GM12878 (cell line): ENCODE measurements at regions not wholly inside any gene's neighbourhood (a gene's known extent, or its start where the extent isn't known, plus 50 kb on each side); places are given as distances from the start of the nearest gene placed in this dataset.

ENCODE experiments used
- ATAC-seq: fragments of 200-7000 bp; cut with Tn5 transposase; 3 replicates; pipeline ENCODE4 v1.9.1; 2020; ENCODE audit warnings: mild to moderate bottlenecking, moderate library complexity
- BruUV-seq: library from RNA; stranded (reverse); fragments of 400-500 nt; replicated peaks from 2 replicates; lab custom pipeline; 2021; lab: Mats Ljungman, UMichigan
- CTCF ChIA-PET: fragments of 300-600 bp; sonication (Branson Sonifier 250); formaldehyde crosslinking; extraction: SDS; loops from one replicate; lab custom pipeline; 2021; ENCODE audit warnings: inconsistent platforms; lab: Yijun Ruan, JAX
- POLR2A ChIA-PET: fragments of 350-600 bp; formaldehyde crosslinking; extraction: SDS; loops from one replicate; lab custom pipeline; 2021; ENCODE audit warnings: inconsistent platforms; lab: Charles Lee
- RAD21 ChIA-PET: fragments of 300-600 bp; sonication (Branson Sonifier 250); formaldehyde crosslinking; loops from one replicate; lab custom pipeline; 2023; ENCODE audit warnings: antibody characterized with exemption; ENCODE audit not compliant: unreplicated experiment; lab: Charles Lee
- SMC1A ChIA-PET: fragments of 300-600 bp; sonication (Branson Sonifier 250); formaldehyde crosslinking; loops from one replicate; lab custom pipeline; 2023; ENCODE audit not compliant: unreplicated experiment, uncharacterized antibody; lab: Charles Lee
- DNase-seq: peaks from one replicate; pipeline ENCODE4 v3.0.0-alpha.2; 2011; ENCODE audit warnings: low read depth, low spot score
- FAIRE-seq: peaks from 3 replicates; lab custom pipeline; 2011; peaks lifted over from hg19 to GRCh38; lab: Jason Lieb, UNC
- H2AFZ ChIP-seq: 2 replicates; pipeline ENCODE4 v1.6.0; 2011; ENCODE audit warnings: low read depth, low read length, control low read depth; ENCODE audit not compliant: control insufficient read depth
- H3K27ac ChIP-seq: 2 replicates; pipeline ENCODE4 v1.5.1; 2011; ENCODE audit warnings: control low read depth; ENCODE audit not compliant: control insufficient read depth, insufficient read depth
- H3K27me3 ChIP-seq, 2 experiments: replicated peaks in 1 of 2; 2 replicates each; pipeline versions ENCODE4 v1.6.0 to v1.6.1; 2011; ENCODE audit warnings: low read length in 1 of 2; ENCODE audit not compliant: control insufficient read depth in 2 of 2, insufficient read depth in 2 of 2
- H3K36me3 ChIP-seq, 2 experiments: 2 replicates each; pipeline ENCODE4 v1.5.1; 2011; ENCODE audit warnings: low read length in 1 of 2; ENCODE audit not compliant: control insufficient read depth in 2 of 2, insufficient read depth in 2 of 2
- H3K4me1 ChIP-seq: 2 replicates; pipeline ENCODE4 v1.6.1; 2011; ENCODE audit warnings: mild to moderate bottlenecking, low read length, moderate library complexity, mixed read lengths; ENCODE audit not compliant: control insufficient read depth, insufficient read depth
- H3K4me2 ChIP-seq: 2 replicates; pipeline ENCODE4 v1.6.0; 2011; ENCODE audit warnings: control low read depth; ENCODE audit not compliant: control insufficient read depth, insufficient read depth
- H3K4me3 ChIP-seq: fragments of 200-600 bp; sonication (generic); 2 replicates; pipeline ENCODE4 v1.5.1; 2016
- H3K79me2 ChIP-seq: 2 replicates; pipeline ENCODE4 v1.6.0; 2011; ENCODE audit warnings: low read length; ENCODE audit not compliant: control insufficient read depth, insufficient read depth
- H3K9ac ChIP-seq: 2 replicates; pipeline ENCODE4 v1.8.0; 2011; ENCODE audit warnings: low read length, control low read depth, mixed read lengths; ENCODE audit not compliant: control insufficient read depth, insufficient read depth
- H3K9me3 ChIP-seq: replicated peaks from 3 replicates; pipeline ENCODE4 v1.5.1; 2011; ENCODE audit warnings: mild to moderate bottlenecking, low read length; ENCODE audit not compliant: control insufficient read depth, insufficient read depth
- H4K20me1 ChIP-seq: 2 replicates; pipeline ENCODE4 v1.6.0; 2011; ENCODE audit not compliant: control insufficient read depth, insufficient read depth
- BHLHE40 ChIP-seq, 2 experiments: fragments of 450-650 bp in 1 of 2; IDR thresholded peaks; 2 replicates each; pipeline ENCODE4 v1.6.1; 2011 to 2017; ENCODE audit warnings: low read depth in 2 of 2, borderline replicate concordance in 1 of 2, improper control_type of control experiment in 1 of 2, low read length in 1 of 2, mild to moderate bottlenecking in 1 of 2
- BMI1 ChIP-seq: fragments of 450-650 bp; IDR thresholded peaks from 2 replicates; pipeline ENCODE4 v1.6.1; 2016; ENCODE audit warnings: mild to moderate bottlenecking, moderate library complexity, borderline replicate concordance
- CBFB ChIP-seq: IDR thresholded peaks from 2 replicates; pipeline ENCODE4 v1.6.1; 2016; ENCODE audit warnings: antibody characterized with exemption, low read depth
- EP300 ChIP-seq, 2 experiments: fragments of 150-350 bp in 1 of 2; IDR thresholded peaks; 2 replicates each; pipeline ENCODE4 v1.6.1; 2011 to 2012; ENCODE audit warnings: low read depth in 2 of 2, low read length in 2 of 2, borderline replicate concordance in 1 of 2, improper control_type of control experiment in 1 of 2, inconsistent platforms in 1 of 2; ENCODE audit not compliant: control insufficient read depth in 1 of 2
- HDAC6 ChIP-seq: fragments of 200-600 bp; sonication (generic); IDR thresholded peaks from one replicate; pipeline ENCODE4 v1.8.0; 2017; ENCODE audit warnings: antibody characterized with exemption; ENCODE audit not compliant: unreplicated experiment
- JUND ChIP-seq: IDR thresholded peaks from 2 replicates; pipeline ENCODE4 v1.6.1; 2012; ENCODE audit warnings: low read depth, mild to moderate bottlenecking, low read length, improper control_type of control experiment, moderate library complexity
- LARP7 ChIP-seq: fragments of 450-650 bp; IDR thresholded peaks from 2 replicates; pipeline ENCODE4 v1.6.1; 2017; ENCODE audit warnings: mild to moderate bottlenecking
- NBN ChIP-seq: fragments of 450-650 bp; IDR thresholded peaks from 2 replicates; pipeline ENCODE4 v1.6.1; 2016
- NFYA ChIP-seq: IDR thresholded peaks from 2 replicates; pipeline ENCODE4 v1.6.1; 2011; ENCODE audit warnings: low read depth, mild to moderate bottlenecking, low read length, improper control_type of control experiment, borderline replicate concordance
- NKRF ChIP-seq: fragments of 450-650 bp; conservative IDR thresholded peaks from 2 replicates; pipeline ENCODE4 v1.6.1; 2017; ENCODE audit warnings: mild to moderate bottlenecking, moderate library complexity
- PAX5 ChIP-seq: IDR thresholded peaks from 2 replicates; pipeline ENCODE4 v1.6.1; 2011; ENCODE audit warnings: low read depth, low read length, borderline replicate concordance
- RAD51 ChIP-seq: fragments of 450-650 bp; IDR thresholded peaks from 2 replicates; pipeline ENCODE4 v1.6.1; 2016; ENCODE audit warnings: moderate library complexity, mild to moderate bottlenecking, inconsistent platforms
- SMARCA5 ChIP-seq: fragments of 450-650 bp; IDR thresholded peaks from 2 replicates; pipeline ENCODE4 v1.6.1; 2017; ENCODE audit warnings: mild to moderate bottlenecking
- TAF1 ChIP-seq: IDR thresholded peaks from 2 replicates; pipeline ENCODE4 v1.6.1; 2011; ENCODE audit warnings: mild to moderate bottlenecking, low read depth, low read length, borderline replicate concordance
- USF2 ChIP-seq: IDR thresholded peaks from 2 replicates; pipeline ENCODE4 v1.6.1; 2011; ENCODE audit warnings: low read depth, low read length, improper control_type of control experiment, borderline replicate concordance
- YBX1 ChIP-seq: fragments of 450-650 bp; IDR thresholded peaks from 2 replicates; pipeline ENCODE4 v1.6.1; 2016; ENCODE audit warnings: antibody characterized with exemption
- ZNF384 ChIP-seq: IDR thresholded peaks from 2 replicates; pipeline ENCODE4 v1.6.1; 2012; ENCODE audit warnings: low read depth, mild to moderate bottlenecking, low read length, improper control_type of control experiment, borderline replicate concordance
- WGBS: methylation state at CpG from one replicate; pipeline ENCODE4 v1.1.6; 2016; ENCODE audit warnings: low lambda C conversion rate; ENCODE audit not compliant: insufficient replicate concordance, insufficient coverage; ENCODE audit errors: missing lambda C conversion rate; 5-methylcytosine and 5-hydroxymethylcytosine counted together
- in situ Hi-C: fragments of 300-500 bp; cut with MboI; formaldehyde crosslinking; loops from 9 replicates; pipeline ENCODE4 v1.14.3; 2018; ENCODE audit warnings: mixed read lengths
- intact Hi-C: fragments of 100-400 bp; cut with micrococcal nuclease; formaldehyde crosslinking; loops from one replicate; pipeline ENCODE4 v1.14.2; 2022; ENCODE audit not compliant: unreplicated experiment
- TF ChIP-seq, protein P1 (sequence below): IDR thresholded peaks from 2 replicates; pipeline ENCODE4 v1.6.1; 2012; ENCODE audit warnings: low read depth, low read length, improper control_type of control experiment
- TF ChIP-seq, protein P2 (sequence below): fragments of 150-350 bp; IDR thresholded peaks from 2 replicates; pipeline ENCODE4 v1.6.1; 2016; ENCODE audit warnings: low read depth, low read length

- H3K27me3 ChIP-seq: no peaks in the 10 kb centered on the region
- no peaks in the 10 kb centered on the region for H3K4me1 ChIP-seq
- ATAC-seq (no peak), FAIRE-seq (no peak), DNase-seq (no peak)
- no peak overlapping the region for H2AFZ ChIP-seq
- H3K9ac ChIP-seq: no peak overlapping the region
- H3K36me3 ChIP-seq: no peaks in the 10 kb centered on the region
- no peaks in the 10 kb centered on the region for H4K20me1 ChIP-seq
- TF ChIP-seq YBX1: no peak
- no peak for TF ChIP-seq CBFB
- no peak for TF ChIP-seq TAF1
- no peak for TF ChIP-seq USF2
- no peak for TF ChIP-seq NFYA
- TF ChIP-seq NBN: no peak
- TF ChIP-seq BHLHE40 (IDR thresholded peaks at IDR 0.05; ENCODE audit: borderline replicate concordance in 1 of 2, low read depth in 2 of 2, low read length in 1 of 2): no peak
- no peak for TF ChIP-seq RAD51
- TF ChIP-seq SMARCA5: no peak
- no peak for TF ChIP-seq ZNF384
- TF ChIP-seq LARP7: no peak
- TF ChIP-seq BMI1: no peak
- TF ChIP-seq PAX5: no peak
- TF ChIP-seq HDAC6: no peak
- TF ChIP-seq JUND: no peak
- TF ChIP-seq EP300 (IDR thresholded peaks at IDR 0.05; ENCODE audit: borderline replicate concordance in 1 of 2, control insufficient read depth in 1 of 2, low read depth in 2 of 2, low read length in 2 of 2): no peak
- TF ChIP-seq, protein P1, sequence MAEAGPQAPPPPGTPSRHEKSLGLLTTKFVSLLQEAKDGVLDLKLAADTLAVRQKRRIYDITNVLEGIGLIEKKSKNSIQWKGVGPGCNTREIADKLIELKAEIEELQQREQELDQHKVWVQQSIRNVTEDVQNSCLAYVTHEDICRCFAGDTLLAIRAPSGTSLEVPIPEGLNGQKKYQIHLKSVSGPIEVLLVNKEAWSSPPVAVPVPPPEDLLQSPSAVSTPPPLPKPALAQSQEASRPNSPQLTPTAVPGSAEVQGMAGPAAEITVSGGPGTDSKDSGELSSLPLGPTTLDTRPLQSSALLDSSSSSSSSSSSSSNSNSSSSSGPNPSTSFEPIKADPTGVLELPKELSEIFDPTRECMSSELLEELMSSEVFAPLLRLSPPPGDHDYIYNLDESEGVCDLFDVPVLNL: no peak
- TF ChIP-seq, protein P2, sequence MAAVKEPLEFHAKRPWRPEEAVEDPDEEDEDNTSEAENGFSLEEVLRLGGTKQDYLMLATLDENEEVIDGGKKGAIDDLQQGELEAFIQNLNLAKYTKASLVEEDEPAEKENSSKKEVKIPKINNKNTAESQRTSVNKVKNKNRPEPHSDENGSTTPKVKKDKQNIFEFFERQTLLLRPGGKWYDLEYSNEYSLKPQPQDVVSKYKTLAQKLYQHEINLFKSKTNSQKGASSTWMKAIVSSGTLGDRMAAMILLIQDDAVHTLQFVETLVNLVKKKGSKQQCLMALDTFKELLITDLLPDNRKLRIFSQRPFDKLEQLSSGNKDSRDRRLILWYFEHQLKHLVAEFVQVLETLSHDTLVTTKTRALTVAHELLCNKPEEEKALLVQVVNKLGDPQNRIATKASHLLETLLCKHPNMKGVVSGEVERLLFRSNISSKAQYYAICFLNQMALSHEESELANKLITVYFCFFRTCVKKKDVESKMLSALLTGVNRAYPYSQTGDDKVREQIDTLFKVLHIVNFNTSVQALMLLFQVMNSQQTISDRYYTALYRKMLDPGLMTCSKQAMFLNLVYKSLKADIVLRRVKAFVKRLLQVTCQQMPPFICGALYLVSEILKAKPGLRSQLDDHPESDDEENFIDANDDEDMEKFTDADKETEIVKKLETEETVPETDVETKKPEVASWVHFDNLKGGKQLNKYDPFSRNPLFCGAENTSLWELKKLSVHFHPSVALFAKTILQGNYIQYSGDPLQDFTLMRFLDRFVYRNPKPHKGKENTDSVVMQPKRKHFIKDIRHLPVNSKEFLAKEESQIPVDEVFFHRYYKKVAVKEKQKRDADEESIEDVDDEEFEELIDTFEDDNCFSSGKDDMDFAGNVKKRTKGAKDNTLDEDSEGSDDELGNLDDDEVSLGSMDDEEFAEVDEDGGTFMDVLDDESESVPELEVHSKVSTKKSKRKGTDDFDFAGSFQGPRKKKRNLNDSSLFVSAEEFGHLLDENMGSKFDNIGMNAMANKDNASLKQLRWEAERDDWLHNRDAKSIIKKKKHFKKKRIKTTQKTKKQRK: no peak
- no peak for TF ChIP-seq NKRF
- no peak overlapping the region for H3K27ac ChIP-seq
- H3K4me3 ChIP-seq: no peak overlapping the region
- intact Hi-C loops: no loop called here
- WGBS: 37% methylated on average over 3 of the region's 3 CpGs
- in situ Hi-C loops: no loop called here
- H3K79me2 ChIP-seq: no peaks in the 10 kb centered on the region
- BruUV-seq: no TSS peak
- H3K4me2 ChIP-seq: no peak overlapping the region
- ChIA-PET RAD21 (no interaction called here), SMC1A (interaction anchor here (0.7 kb wide), 1 partner anchor 198 kb away, joined by 3 read pairs; no protein-coding TSS in a partner anchor), CTCF (interaction anchor here (0.7 to 1.4 kb wide), 2 partner anchors 14 to 338 kb away, joined by 3 to 4 read pairs; no protein-coding TSS in a partner anchor), POLR2A (no interaction called here)
- no peaks in the 10 kb centered on the region for H3K9me3 ChIP-seq
Observed at GRCh38 chr15:97259943-97260342, 700.6 kb upstream of the ARRDC4 start.
